Epithelial cell of proximal tubule (primary cell): ENCODE measurements at regions not wholly inside any gene's neighbourhood (a gene's known extent, or its start where the extent isn't known, plus 50 kb on each side); places are given as distances from the start of the nearest gene placed in this dataset.
"Not testable (repeated sequence)": the region's sequence is repeated elsewhere in the genome, so short reads cannot be mapped to it uniquely, and the experiment has no call there.

Experiments
- DNase-seq: peaks from one replicate; pipeline ENCODE4 v3.0.0-alpha.2; 2011; ENCODE audit warnings: low read depth
- H3K4me3 ChIP-seq: 2 replicates; pipeline ENCODE4 v1.5.1; 2011; ENCODE audit warnings: low read depth, mild to moderate bottlenecking, low read length
- CTCF ChIP-seq: conservative IDR thresholded peaks from 2 replicates; pipeline ENCODE4 v1.5.1; 2012; ENCODE audit warnings: low read depth, mild to moderate bottlenecking, low read length

GRCh38 chr9:87040410-87041009, 93.2 kb upstream of the GAS1 start:
- H3K4me3 ChIP-seq, result peak overlapping the region; percentile 50
- no peak for DNase-seq
- TF ChIP-seq CTCF, result no peak

GRCh38 chr9:87041553-87042235, 94.4 kb upstream of the GAS1 start:
- DNase-seq, result not testable (repeated sequence)
- peak overlapping the region; percentile 50 for H3K4me3 ChIP-seq

- not testable (repeated sequence) for H3K4me3 ChIP-seq
Measured at GRCh38 chr9:87049929-87050608, 102.8 kb upstream of the GAS1 start.

GRCh38 chr9:87054999-87055686, 107.8 kb upstream of the GAS1 start:
- no peak for TF ChIP-seq CTCF
- no peak overlapping the region for H3K4me3 ChIP-seq
- no peak for DNase-seq

More at GRCh38 chr9:87049929-87050608, 102.8 kb upstream of the GAS1 start:
- not testable (repeated sequence) for DNase-seq

GRCh38 chr9:87059772-87060171, 112.5 kb upstream of the GAS1 start:
- TF ChIP-seq CTCF, result no peak
- no peak for DNase-seq
- H3K4me3 ChIP-seq, result no peak overlapping the region

GRCh38 chr9:87062746-87063145, 115.4 kb upstream of the GAS1 start:
- no peak overlapping the region for H3K4me3 ChIP-seq
- TF ChIP-seq CTCF, result no peak
- no peak for DNase-seq

GRCh38 chr9:87063246-87063645, 115.9 kb upstream of the GAS1 start:
- no peak overlapping the region for H3K4me3 ChIP-seq
- no peak for TF ChIP-seq CTCF
- DNase-seq, result no peak
